CD4-positive, alpha-beta T cell treated with Interleukin-21 for 1 hour (primary cell): ENCODE measurements at regions not wholly inside any gene's neighbourhood (a gene's known extent, or its start where the extent isn't known, plus 50 kb on each side); places are given as distances from the start of the nearest gene placed in this dataset.
"Not testable (repeated sequence)": the region's sequence is repeated elsewhere in the genome, so short reads cannot be mapped to it uniquely, and the experiment has no call there.

Source experiments
- DNase-seq: peaks from one replicate; pipeline ENCODE4 v3.0.0-alpha.2; 2020

- DNase-seq = peak; percentile 46
These were observed 924.3 kb upstream of the CDH10 start for GRCh38 chr5:25568989-25569625.

GRCh38 chr5:25568294-25568693 is 923.5 kb upstream of the CDH10 start:
- no peak for DNase-seq

GRCh38 chr5:25567881-25568280 is 923.1 kb upstream of the CDH10 start:
- DNase-seq = no peak

- DNase-seq = no peak
These were observed 917.9 kb upstream of the CDH10 start for GRCh38 chr5:25562656-25563055.

GRCh38 chr5:25554077-25554476 is 909.3 kb upstream of the CDH10 start:
- DNase-seq = no peak

- DNase-seq = no peak
These were observed 908.2 kb upstream of the CDH10 start for GRCh38 chr5:25552871-25553481.

- no peak for DNase-seq
These were observed 906.0 kb upstream of the CDH10 start for GRCh38 chr5:25550793-25551192.

- DNase-seq = no peak
These were observed 900.0 kb upstream of the CDH10 start for GRCh38 chr5:25544652-25545249.

- DNase-seq = no peak
These were observed 895.9 kb upstream of the CDH10 start for GRCh38 chr5:25540628-25541027.

GRCh38 chr5:25539536-25539935 is 894.8 kb upstream of the CDH10 start:
- DNase-seq = no peak

- not testable (repeated sequence) for DNase-seq
These were observed 891.7 kb upstream of the CDH10 start for GRCh38 chr5:25536461-25536860.

- no peak for DNase-seq
These were observed 871.4 kb upstream of the CDH10 start for GRCh38 chr5:25516141-25516540.

- DNase-seq = no peak
These were observed 870.7 kb upstream of the CDH10 start for GRCh38 chr5:25515525-25515924.

GRCh38 chr5:25510692-25511091 is 865.9 kb upstream of the CDH10 start:
- DNase-seq = not testable (repeated sequence)

GRCh38 chr5:25508011-25508410 is 863.2 kb upstream of the CDH10 start:
- not testable (repeated sequence) for DNase-seq

GRCh38 chr5:25500635-25501034 is 855.9 kb upstream of the CDH10 start:
- no peak for DNase-seq

- no peak for DNase-seq
These were observed 845.2 kb upstream of the CDH10 start for GRCh38 chr5:25489834-25490538.

- DNase-seq = no peak
These were observed 843.3 kb upstream of the CDH10 start for GRCh38 chr5:25488119-25488518.

GRCh38 chr5:25484391-25484790 is 839.6 kb upstream of the CDH10 start:
- no peak for DNase-seq

GRCh38 chr5:25481463-25481862 is 836.7 kb upstream of the CDH10 start:
- DNase-seq = no peak

- DNase-seq = no peak
These were observed 814.3 kb upstream of the CDH10 start for GRCh38 chr5:25459082-25459481.

GRCh38 chr5:25458628-25459027 is 813.9 kb upstream of the CDH10 start:
- DNase-seq = no peak

- DNase-seq = no peak
These were observed 808.7 kb upstream of the CDH10 start for GRCh38 chr5:25453500-25453899.

- DNase-seq = no peak
These were observed 806.5 kb upstream of the CDH10 start for GRCh38 chr5:25451294-25451693.
